Ectodermal cell (in vitro differentiated cells): ENCODE measurements at regions not wholly inside any gene's neighbourhood (a gene's known extent, or its start where the extent isn't known, plus 50 kb on each side); places are given as distances from the start of the nearest gene placed in this dataset.

ENCODE experiments used
- H3K27ac ChIP-seq: 2 replicates; pipeline ENCODE4 v1.7.0; 2013; ENCODE audit warnings: mild to moderate bottlenecking, low read depth, low read length; ENCODE audit not compliant: insufficient read depth, poor library complexity, severe bottlenecking
- H3K27me3 ChIP-seq: 2 replicates; pipeline ENCODE4 v1.7.0; 2013; ENCODE audit warnings: mild to moderate bottlenecking, low read length; ENCODE audit not compliant: insufficient read depth, control insufficient read depth, poor library complexity, severe bottlenecking
- H3K36me3 ChIP-seq: one replicate; pipeline ENCODE4 v1.7.0; 2013; ENCODE audit warnings: low read length; ENCODE audit not compliant: control insufficient read depth, insufficient read depth
- H3K4me1 ChIP-seq: one replicate; pipeline ENCODE4 v1.7.0; 2013; ENCODE audit warnings: low read length; ENCODE audit not compliant: control insufficient read depth, insufficient read depth
- H3K4me3 ChIP-seq: 2 replicates; pipeline ENCODE4 v1.7.0; 2013; ENCODE audit warnings: low read depth, low read length, control low read depth; ENCODE audit not compliant: insufficient read depth
- H3K9me3 ChIP-seq: 2 replicates; pipeline ENCODE4 v1.7.0; 2013; ENCODE audit warnings: mild to moderate bottlenecking, low read length, moderate library complexity; ENCODE audit not compliant: control insufficient read depth
- WGBS, 2 experiments: methylation state at CpG; one replicate each; pipeline ENCODE4 v1.1.7; 2013; ENCODE audit warnings: missing lambda C conversion rate in 2 of 2; 5-methylcytosine and 5-hydroxymethylcytosine counted together

GRCh38 chr18:40437517-40437916 is 1517.5 kb upstream of the PIK3C3 start:
- no peaks in the 10 kb centered on the region for H3K36me3 ChIP-seq
- H3K27me3 ChIP-seq: no peaks in the 10 kb centered on the region
- H3K4me1 ChIP-seq: no peaks in the 10 kb centered on the region
- H3K27ac ChIP-seq: no peak overlapping the region
- 91 to 93% methylated on average over 3 of the region's 3 CpGs for WGBS, 2 experiments
- H3K9me3 ChIP-seq: no peaks in the 10 kb centered on the region
- no peak overlapping the region for H3K4me3 ChIP-seq

GRCh38 chr18:40431071-40431985 is 1523.7 kb upstream of the PIK3C3 start:
- H3K9me3 ChIP-seq: no peaks in the 10 kb centered on the region
- no peak overlapping the region for H3K4me3 ChIP-seq
- no peaks in the 10 kb centered on the region for H3K4me1 ChIP-seq
- H3K36me3 ChIP-seq: no peaks in the 10 kb centered on the region
- no peaks in the 10 kb centered on the region for H3K27me3 ChIP-seq
- no peak overlapping the region for H3K27ac ChIP-seq
- 90 to 93% methylated on average over 6 of the region's 6 CpGs for WGBS, 2 experiments

GRCh38 chr18:40423291-40423690 is 1531.7 kb upstream of the PIK3C3 start:
- no peak overlapping the region for H3K27ac ChIP-seq
- no peaks in the 10 kb centered on the region for H3K4me1 ChIP-seq
- no peaks in the 10 kb centered on the region for H3K9me3 ChIP-seq
- no peaks in the 10 kb centered on the region for H3K36me3 ChIP-seq
- H3K27me3 ChIP-seq: no peaks in the 10 kb centered on the region
- 67 to 74% methylated on average over 2 of the region's 2 CpGs for WGBS, 2 experiments
- no peak overlapping the region for H3K4me3 ChIP-seq

GRCh38 chr18:40420675-40421074 is 1534.4 kb upstream of the PIK3C3 start:
- no peaks in the 10 kb centered on the region for H3K4me1 ChIP-seq
- WGBS, 2 experiments: 100% methylated on average over 1 of the region's 1 CpG
- H3K36me3 ChIP-seq: no peaks in the 10 kb centered on the region
- no peaks in the 10 kb centered on the region for H3K27me3 ChIP-seq
- H3K27ac ChIP-seq: no peak overlapping the region
- no peak overlapping the region for H3K4me3 ChIP-seq
- H3K9me3 ChIP-seq: no peaks in the 10 kb centered on the region

- 88 to 94% methylated on average over 1 of the region's 1 CpG for WGBS, 2 experiments
Measured at GRCh38 chr18:40417501-40417900, 1537.5 kb upstream of the PIK3C3 start.

GRCh38 chr18:40415821-40416220 is 1539.2 kb upstream of the PIK3C3 start:
- H3K27ac ChIP-seq: no peak overlapping the region
- H3K4me3 ChIP-seq: no peak overlapping the region
- 79 to 82% methylated on average over 2 to 3 of the region's 3 CpGs for WGBS, 2 experiments
- no peaks in the 10 kb centered on the region for H3K36me3 ChIP-seq
- H3K27me3 ChIP-seq: no peaks in the 10 kb centered on the region
- no peaks in the 10 kb centered on the region for H3K9me3 ChIP-seq
- H3K4me1 ChIP-seq: no peaks in the 10 kb centered on the region

More at GRCh38 chr18:40417501-40417900, 1537.5 kb upstream of the PIK3C3 start:
- H3K9me3 ChIP-seq: no peaks in the 10 kb centered on the region
- H3K4me1 ChIP-seq: no peaks in the 10 kb centered on the region
- no peak overlapping the region for H3K27ac ChIP-seq
- H3K36me3 ChIP-seq: no peaks in the 10 kb centered on the region
- H3K4me3 ChIP-seq: no peak overlapping the region
- H3K27me3 ChIP-seq: no peaks in the 10 kb centered on the region

GRCh38 chr18:40415176-40415791 is 1539.8 kb upstream of the PIK3C3 start:
- Histone ChIP-seq H3K27ac (no peak overlapping the region), H3K9me3 (no peaks in the 10 kb centered on the region), H3K27me3 (no peaks in the 10 kb centered on the region), H3K4me3 (no peak overlapping the region), H3K36me3 (no peaks in the 10 kb centered on the region), H3K4me1 (no peaks in the 10 kb centered on the region)
- 87 to 90% methylated on average over 3 of the region's 3 CpGs for WGBS, 2 experiments

GRCh38 chr18:40414155-40414754 is 1540.8 kb upstream of the PIK3C3 start:
- Histone ChIP-seq H3K27me3 (no peaks in the 10 kb centered on the region), H3K36me3 (no peaks in the 10 kb centered on the region), H3K4me3 (no peak overlapping the region), H3K9me3 (no peaks in the 10 kb centered on the region), H3K4me1 (no peaks in the 10 kb centered on the region), H3K27ac (no peak overlapping the region)
- 92 to 95% methylated on average over 3 to 5 of the region's 5 CpGs for WGBS, 2 experiments

- Histone ChIP-seq H3K9me3 (no peaks in the 10 kb centered on the region), H3K4me3 (no peak overlapping the region), H3K4me1 (no peaks in the 10 kb centered on the region), H3K27me3 (no peaks in the 10 kb centered on the region), H3K36me3 (no peaks in the 10 kb centered on the region), H3K27ac (no peak overlapping the region)
- WGBS, 2 experiments: 25 to 26% methylated on average over 2 to 3 of the region's 3 CpGs
Measured at GRCh38 chr18:40413160-40413559, 1541.9 kb upstream of the PIK3C3 start.

- no peaks in the 10 kb centered on the region for H3K4me1 ChIP-seq
- H3K27me3 ChIP-seq: no peaks in the 10 kb centered on the region
- no peaks in the 10 kb centered on the region for H3K36me3 ChIP-seq
- no peaks in the 10 kb centered on the region for H3K9me3 ChIP-seq
- no peak overlapping the region for H3K27ac ChIP-seq
- WGBS, 2 experiments: 90 to 92% methylated on average over 3 of the region's 3 CpGs
- H3K4me3 ChIP-seq: no peak overlapping the region
Measured at GRCh38 chr18:40412410-40412809, 1542.6 kb upstream of the PIK3C3 start.
